Hepatic stellate cell (primary cell): ENCODE measurements at regions not wholly inside any gene's neighbourhood (a gene's known extent, or its start where the extent isn't known, plus 50 kb on each side); places are given as distances from the start of the nearest gene placed in this dataset.
"Not testable (repeated sequence)": the region's sequence is repeated elsewhere in the genome, so short reads cannot be mapped to it uniquely, and the experiment has no call there.

Source experiments
- DNase-seq: peaks from one replicate; pipeline ENCODE4 v3.0.0; 2011; ENCODE audit warnings: low spot score

GRCh38 chr2:10183146-10183675 lies 60.7 kb downstream of the RRM2 start:
- no peak for DNase-seq

- no peak for DNase-seq
These were observed 61.9 kb downstream of the RRM2 start for GRCh38 chr2:10184421-10184820.

- no peak for DNase-seq
These were observed 62.5 kb downstream of the RRM2 start for GRCh38 chr2:10185046-10185445.

GRCh38 chr2:10185755-10186154 lies 63.2 kb downstream of the RRM2 start:
- DNase-seq = no peak

GRCh38 chr2:10186868-10187535 lies 64.5 kb downstream of the RRM2 start:
- DNase-seq = no peak

- no peak for DNase-seq
These were observed 65.1 kb downstream of the RRM2 start for GRCh38 chr2:10187661-10188060.

GRCh38 chr2:10188211-10188610 lies 65.7 kb downstream of the RRM2 start:
- no peak for DNase-seq

GRCh38 chr2:10188729-10189305 lies 66.3 kb downstream of the RRM2 start:
- no peak for DNase-seq

- no peak for DNase-seq
These were observed 67.7 kb downstream of the RRM2 start for GRCh38 chr2:10190255-10190654.

- DNase-seq = no peak
These were observed 68.4 kb downstream of the RRM2 start for GRCh38 chr2:10190737-10191532.

GRCh38 chr2:10191554-10191953 lies 69.0 kb downstream of the RRM2 start:
- DNase-seq = no peak

- DNase-seq = no peak
These were observed 70.0 kb downstream of the RRM2 start for GRCh38 chr2:10192392-10193015.

- DNase-seq = no peak
These were observed 70.8 kb downstream of the RRM2 start for GRCh38 chr2:10193276-10193795.

- DNase-seq = no peak
These were observed 71.6 kb downstream of the RRM2 start for GRCh38 chr2:10193851-10194820.

GRCh38 chr2:10195278-10196109 lies 73.0 kb downstream of the RRM2 start:
- no peak for DNase-seq

- no peak for DNase-seq
These were observed 73.8 kb downstream of the RRM2 start for GRCh38 chr2:10196110-10196892.

GRCh38 chr2:10196948-10197696 lies 74.6 kb downstream of the RRM2 start:
- no peak for DNase-seq

- no peak for DNase-seq
These were observed 75.1 kb downstream of the RRM2 start for GRCh38 chr2:10197697-10198076.

- not testable (repeated sequence) for DNase-seq
These were observed 75.9 kb downstream of the RRM2 start for GRCh38 chr2:10198482-10198881.
